Astrocyte (in vitro differentiated cells and primary cell): ENCODE measurements at regions not wholly inside any gene's neighbourhood (a gene's known extent, or its start where the extent isn't known, plus 50 kb on each side); places are given as distances from the start of the nearest gene placed in this dataset.

ENCODE experiments used
- DNase-seq: peaks from one replicate; pipeline ENCODE4 v3.0.0-alpha.2; 2010; ENCODE audit warnings: low read depth
- FAIRE-seq: peaks from 2 replicates; lab custom pipeline; 2011; peaks lifted over from hg19 to GRCh38; lab: Jason Lieb, UNC
- H2AFZ ChIP-seq: 2 replicates; pipeline ENCODE4 v1.6.0; 2012; ENCODE audit warnings: low read depth, low read length, inconsistent platforms
- H3K27ac ChIP-seq: 2 replicates; pipeline ENCODE4 v1.5.1; 2011; ENCODE audit warnings: low read depth, low read length, inconsistent platforms
- H3K27me3 ChIP-seq: 2 replicates; pipeline ENCODE4 v1.6.0; 2011; ENCODE audit warnings: low read length, inconsistent platforms; ENCODE audit not compliant: insufficient read depth
- H3K36me3 ChIP-seq: 2 replicates; pipeline ENCODE4 v1.5.1; 2011; ENCODE audit warnings: low read length, inconsistent platforms; ENCODE audit not compliant: insufficient read depth
- H3K4me1 ChIP-seq: 2 replicates; pipeline ENCODE4 v1.5.1; 2011; ENCODE audit warnings: low read length, inconsistent platforms; ENCODE audit not compliant: insufficient read depth
- H3K4me2 ChIP-seq: 2 replicates; pipeline ENCODE4 v1.6.0; 2012; ENCODE audit warnings: low read length, inconsistent platforms
- H3K4me3 ChIP-seq: 2 replicates; pipeline ENCODE4 v1.5.1; 2011; ENCODE audit warnings: low read depth, mild to moderate bottlenecking, low read length, inconsistent platforms; ENCODE audit not compliant: insufficient read depth
- H3K79me2 ChIP-seq: 2 replicates; pipeline ENCODE4 v1.6.0; 2012; ENCODE audit warnings: mild to moderate bottlenecking, low read length, inconsistent platforms; ENCODE audit not compliant: insufficient read depth
- H3K9ac ChIP-seq: 2 replicates; pipeline ENCODE4 v1.6.0; 2012; ENCODE audit warnings: mild to moderate bottlenecking, low read length, inconsistent platforms
- H3K9me3 ChIP-seq: 2 replicates; pipeline ENCODE4 v1.5.1; 2012; ENCODE audit warnings: low read depth, mild to moderate bottlenecking, low read length, inconsistent platforms; ENCODE audit not compliant: insufficient read depth
- H4K20me1 ChIP-seq: 2 replicates; pipeline ENCODE4 v1.6.0; 2012; ENCODE audit warnings: low read length, inconsistent platforms; ENCODE audit not compliant: insufficient read depth
- H3K27ac Mint-ChIP-seq: one replicate; pipeline ENCODE4 v1.8.0; 2021; ENCODE audit warnings: mild to moderate bottlenecking, mixed read lengths; ENCODE audit not compliant: unreplicated experiment
- H3K27me3 Mint-ChIP-seq: one replicate; pipeline ENCODE4 v1.8.0; 2021; ENCODE audit warnings: low read depth, mixed read lengths; ENCODE audit not compliant: unreplicated experiment
- H3K36me3 Mint-ChIP-seq: one replicate; pipeline ENCODE4 v1.8.0; 2021; ENCODE audit warnings: low read depth, mixed read lengths; ENCODE audit not compliant: unreplicated experiment
- H3K4me1 Mint-ChIP-seq: one replicate; pipeline ENCODE4 v1.8.0; 2021; ENCODE audit warnings: low read depth, mixed read lengths; ENCODE audit not compliant: unreplicated experiment
- H3K4me3 Mint-ChIP-seq: one replicate; pipeline ENCODE4 v1.8.0; 2021; ENCODE audit warnings: mild to moderate bottlenecking, moderate library complexity, mixed read lengths; ENCODE audit not compliant: unreplicated experiment
- H3K9me3 Mint-ChIP-seq: one replicate; pipeline ENCODE4 v1.8.0; 2021; ENCODE audit warnings: mild to moderate bottlenecking, mixed read lengths; ENCODE audit not compliant: unreplicated experiment
- EZH2 ChIP-seq: IDR thresholded peaks from 2 replicates; pipeline ENCODE4 v1.6.1; 2012; ENCODE audit warnings: mild to moderate bottlenecking, low read length, inconsistent platforms; ENCODE audit not compliant: insufficient read depth
- TF ChIP-seq, protein P1 (sequence below): IDR thresholded peaks from 2 replicates; pipeline ENCODE4 v1.5.1; 2011; ENCODE audit warnings: low read depth, mild to moderate bottlenecking, inconsistent platforms, low read length, moderate library complexity; ENCODE audit not compliant: insufficient read depth

DNA sequence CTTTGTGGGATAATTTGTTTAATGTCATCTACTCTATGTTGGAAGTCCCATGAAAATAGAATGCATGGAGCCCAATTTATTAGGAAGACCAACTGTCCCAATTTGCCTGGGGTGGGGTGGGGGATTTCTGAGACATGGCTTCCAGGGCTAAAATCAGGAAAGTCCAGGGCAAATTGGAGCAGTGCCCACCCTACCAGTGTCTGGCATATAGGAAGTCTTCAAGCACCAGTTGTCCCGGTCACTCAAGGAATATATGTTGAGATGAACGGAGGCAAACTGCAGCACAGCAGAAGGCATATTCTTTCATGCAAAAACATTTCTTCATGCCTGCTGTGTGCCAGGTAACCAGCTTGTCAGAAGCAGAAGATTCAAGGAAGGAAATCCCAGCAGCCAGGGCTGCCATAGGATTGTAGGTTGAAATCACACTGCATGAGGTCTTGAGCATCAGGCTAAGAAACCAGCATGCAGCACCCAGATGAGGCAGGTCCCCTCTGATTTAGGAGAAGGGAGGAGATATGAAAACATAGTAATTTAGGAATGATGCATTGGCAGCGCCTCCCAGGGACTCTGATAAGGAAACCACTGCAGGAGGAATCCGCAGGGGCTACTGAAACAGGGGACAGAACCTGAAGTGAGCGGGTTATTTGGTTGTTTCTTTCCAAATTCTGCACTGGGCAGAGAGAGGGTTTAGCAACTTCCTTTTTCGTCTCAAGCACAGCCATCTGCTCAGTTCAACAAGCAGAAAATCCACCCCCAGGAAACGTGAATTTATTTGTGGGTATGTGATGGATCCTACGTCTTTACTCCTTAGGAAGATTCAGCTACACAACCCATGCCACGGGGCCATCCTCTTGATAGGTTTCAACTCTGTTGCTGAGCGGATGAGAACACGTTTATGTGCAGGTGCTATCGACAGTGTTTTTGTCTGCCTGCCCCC, 112.6 kb upstream of the CPEB4 start:
- Mint-ChIP-seq H3K27me3 (peaks cover 27% of the 10 kb centered on the region), H3K9me3 (no peaks in the 10 kb centered on the region)
- H2AFZ ChIP-seq: no peak overlapping the region

DNA sequence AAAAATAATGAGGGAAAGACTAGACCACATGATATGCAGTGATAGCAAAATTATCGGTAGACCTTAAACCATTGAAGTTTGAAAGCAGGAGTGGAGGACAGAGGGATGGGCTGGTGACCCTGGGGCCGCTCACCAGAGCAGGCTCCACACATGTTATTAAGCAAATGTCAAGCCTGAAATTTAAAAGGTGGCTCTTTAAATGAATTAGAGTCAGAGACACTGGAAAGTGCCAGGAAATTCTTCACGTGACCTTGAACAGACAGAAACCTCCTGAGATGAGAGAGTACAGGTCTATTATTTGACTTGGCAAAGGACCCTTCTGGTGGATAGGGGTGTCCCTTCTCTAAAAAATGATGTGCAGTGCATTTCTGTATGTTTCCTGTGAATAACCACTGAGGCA, 111.0 kb upstream of the CPEB4 start:
- no peak overlapping the region for H2AFZ ChIP-seq
- no peaks in the 10 kb centered on the region for H3K9me3 ChIP-seq
- Mint-ChIP-seq H3K9me3 (no peaks in the 10 kb centered on the region), H3K27ac (no peak overlapping the region), H3K27me3 (peaks cover 21% of the 10 kb centered on the region), H3K36me3 (no peaks in the 10 kb centered on the region), H3K4me1 (peaks cover 8% of the 10 kb centered on the region), H3K4me3 (no peak overlapping the region)
- DNase-seq (no peak), FAIRE-seq (no peak)
- no peaks in the 10 kb centered on the region for H3K79me2 ChIP-seq
- no peak overlapping the region for H3K4me2 ChIP-seq
- H3K4me3 ChIP-seq: no peak overlapping the region
- H3K27me3 ChIP-seq: no peaks in the 10 kb centered on the region
- no peak for TF ChIP-seq EZH2
- TF ChIP-seq, protein P1, sequence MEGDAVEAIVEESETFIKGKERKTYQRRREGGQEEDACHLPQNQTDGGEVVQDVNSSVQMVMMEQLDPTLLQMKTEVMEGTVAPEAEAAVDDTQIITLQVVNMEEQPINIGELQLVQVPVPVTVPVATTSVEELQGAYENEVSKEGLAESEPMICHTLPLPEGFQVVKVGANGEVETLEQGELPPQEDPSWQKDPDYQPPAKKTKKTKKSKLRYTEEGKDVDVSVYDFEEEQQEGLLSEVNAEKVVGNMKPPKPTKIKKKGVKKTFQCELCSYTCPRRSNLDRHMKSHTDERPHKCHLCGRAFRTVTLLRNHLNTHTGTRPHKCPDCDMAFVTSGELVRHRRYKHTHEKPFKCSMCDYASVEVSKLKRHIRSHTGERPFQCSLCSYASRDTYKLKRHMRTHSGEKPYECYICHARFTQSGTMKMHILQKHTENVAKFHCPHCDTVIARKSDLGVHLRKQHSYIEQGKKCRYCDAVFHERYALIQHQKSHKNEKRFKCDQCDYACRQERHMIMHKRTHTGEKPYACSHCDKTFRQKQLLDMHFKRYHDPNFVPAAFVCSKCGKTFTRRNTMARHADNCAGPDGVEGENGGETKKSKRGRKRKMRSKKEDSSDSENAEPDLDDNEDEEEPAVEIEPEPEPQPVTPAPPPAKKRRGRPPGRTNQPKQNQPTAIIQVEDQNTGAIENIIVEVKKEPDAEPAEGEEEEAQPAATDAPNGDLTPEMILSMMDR: no peak
- no peak overlapping the region for H3K27ac ChIP-seq
- H3K36me3 ChIP-seq: no peaks in the 10 kb centered on the region
- H3K9ac ChIP-seq: no peak overlapping the region
- H3K4me1 ChIP-seq: peaks cover 10% of the 10 kb centered on the region
- no peaks in the 10 kb centered on the region for H4K20me1 ChIP-seq

More for the DNA sequence above, 112.6 kb upstream of the CPEB4 start:
- Mint-ChIP-seq H3K27ac (no peak overlapping the region), H3K4me1 (no peaks in the 10 kb centered on the region), H3K36me3 (no peaks in the 10 kb centered on the region), H3K4me3 (no peak overlapping the region)
- Histone ChIP-seq H3K36me3 (no peaks in the 10 kb centered on the region), H3K9ac (no peak overlapping the region), H3K9me3 (no peaks in the 10 kb centered on the region), H3K79me2 (no peaks in the 10 kb centered on the region), H3K27ac (no peak overlapping the region), H3K27me3 (peaks cover 3% of the 10 kb centered on the region), H3K4me1 (peaks cover 4% of the 10 kb centered on the region), H3K4me2 (no peak overlapping the region), H3K4me3 (no peak overlapping the region), H4K20me1 (no peaks in the 10 kb centered on the region)
- DNase-seq (no peak), FAIRE-seq (no peak)
- TF ChIP-seq, protein P1: no peak
- no peak for TF ChIP-seq EZH2

DNA sequence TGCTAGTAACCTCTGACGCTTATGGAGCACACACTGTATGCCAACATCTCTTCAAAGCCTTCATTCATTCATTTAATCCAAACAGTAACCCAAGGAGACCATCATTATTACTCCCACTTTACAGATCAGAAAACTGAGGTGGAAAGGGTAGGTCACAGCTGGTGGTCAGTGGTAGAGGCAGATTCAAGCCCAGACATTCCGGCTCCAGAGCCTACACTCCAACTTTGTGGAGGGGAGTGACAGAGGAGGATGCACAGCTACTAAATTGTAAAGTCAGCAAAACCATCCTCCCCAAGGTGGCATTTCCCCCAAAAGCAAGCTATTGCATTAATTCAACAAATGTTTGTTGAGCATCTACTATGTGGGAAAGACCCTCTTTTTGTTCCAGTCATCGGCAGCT, 110.5 kb upstream of the CPEB4 start:
- Histone ChIP-seq H3K4me1 (peaks cover 13% of the 10 kb centered on the region), H3K9ac (no peak overlapping the region), H3K27ac (no peak overlapping the region), H2AFZ (no peak overlapping the region), H3K9me3 (no peaks in the 10 kb centered on the region), H3K79me2 (no peaks in the 10 kb centered on the region), H3K4me3 (no peak overlapping the region), H3K4me2 (no peak overlapping the region), H3K36me3 (no peaks in the 10 kb centered on the region), H3K27me3 (no peaks in the 10 kb centered on the region), H4K20me1 (no peaks in the 10 kb centered on the region)
- H3K36me3 Mint-ChIP-seq: no peaks in the 10 kb centered on the region
- no peak for FAIRE-seq
- H3K4me1 Mint-ChIP-seq: peaks cover 12% of the 10 kb centered on the region
- peaks cover 21% of the 10 kb centered on the region for H3K27me3 Mint-ChIP-seq
- no peak for DNase-seq
- H3K27ac Mint-ChIP-seq: no peak overlapping the region
- TF ChIP-seq, protein P1: no peak
- no peak for TF ChIP-seq EZH2
- no peaks in the 10 kb centered on the region for H3K9me3 Mint-ChIP-seq
- no peak overlapping the region for H3K4me3 Mint-ChIP-seq
